ENCODE measurements at regions not wholly inside any gene's neighbourhood (a gene's known extent, or its start where the extent isn't known, plus 50 kb on each side); places are given as distances from the start of the nearest gene placed in this dataset.

- TF ChIP-seq, protein P1, sequence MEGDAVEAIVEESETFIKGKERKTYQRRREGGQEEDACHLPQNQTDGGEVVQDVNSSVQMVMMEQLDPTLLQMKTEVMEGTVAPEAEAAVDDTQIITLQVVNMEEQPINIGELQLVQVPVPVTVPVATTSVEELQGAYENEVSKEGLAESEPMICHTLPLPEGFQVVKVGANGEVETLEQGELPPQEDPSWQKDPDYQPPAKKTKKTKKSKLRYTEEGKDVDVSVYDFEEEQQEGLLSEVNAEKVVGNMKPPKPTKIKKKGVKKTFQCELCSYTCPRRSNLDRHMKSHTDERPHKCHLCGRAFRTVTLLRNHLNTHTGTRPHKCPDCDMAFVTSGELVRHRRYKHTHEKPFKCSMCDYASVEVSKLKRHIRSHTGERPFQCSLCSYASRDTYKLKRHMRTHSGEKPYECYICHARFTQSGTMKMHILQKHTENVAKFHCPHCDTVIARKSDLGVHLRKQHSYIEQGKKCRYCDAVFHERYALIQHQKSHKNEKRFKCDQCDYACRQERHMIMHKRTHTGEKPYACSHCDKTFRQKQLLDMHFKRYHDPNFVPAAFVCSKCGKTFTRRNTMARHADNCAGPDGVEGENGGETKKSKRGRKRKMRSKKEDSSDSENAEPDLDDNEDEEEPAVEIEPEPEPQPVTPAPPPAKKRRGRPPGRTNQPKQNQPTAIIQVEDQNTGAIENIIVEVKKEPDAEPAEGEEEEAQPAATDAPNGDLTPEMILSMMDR (conservative IDR thresholded peaks at IDR 0.05; ENCODE audit: low read length), result no peak
- TF ChIP-seq EZH2phosphoT487 (IDR thresholded peaks at IDR 0.05; ENCODE audit: borderline replicate concordance, low read depth, low read length), result no peak
Measured at GRCh38 chr19:32219881-32220472, 125.4 kb upstream of the ZNF507 start.
